ENCODE measurements at regions not wholly inside any gene's neighbourhood (a gene's known extent, or its start where the extent isn't known, plus 50 kb on each side); places are given as distances from the start of the nearest gene placed in this dataset.

DNA sequence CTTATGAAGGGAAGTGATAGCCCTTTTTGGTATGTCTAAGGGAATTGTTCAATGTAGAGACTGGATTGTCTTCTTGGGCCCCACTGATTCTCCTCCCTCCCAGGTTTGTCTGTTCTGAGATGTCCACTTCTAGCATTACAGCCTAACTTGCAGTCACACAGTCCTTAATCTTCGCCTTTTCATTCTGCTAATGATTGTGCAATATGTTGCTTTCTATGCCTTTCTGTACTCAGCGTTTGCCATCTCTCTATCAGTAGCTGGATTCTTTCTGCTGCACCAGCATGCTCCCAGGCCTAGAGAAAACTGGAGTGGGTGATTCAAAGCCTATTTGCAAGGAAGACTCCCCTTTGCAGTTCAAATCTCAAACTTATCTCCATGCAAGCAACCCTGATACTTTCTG lies 307.5 kb upstream of the DACH1 start:
- TF ChIP-seq, protein P1, sequence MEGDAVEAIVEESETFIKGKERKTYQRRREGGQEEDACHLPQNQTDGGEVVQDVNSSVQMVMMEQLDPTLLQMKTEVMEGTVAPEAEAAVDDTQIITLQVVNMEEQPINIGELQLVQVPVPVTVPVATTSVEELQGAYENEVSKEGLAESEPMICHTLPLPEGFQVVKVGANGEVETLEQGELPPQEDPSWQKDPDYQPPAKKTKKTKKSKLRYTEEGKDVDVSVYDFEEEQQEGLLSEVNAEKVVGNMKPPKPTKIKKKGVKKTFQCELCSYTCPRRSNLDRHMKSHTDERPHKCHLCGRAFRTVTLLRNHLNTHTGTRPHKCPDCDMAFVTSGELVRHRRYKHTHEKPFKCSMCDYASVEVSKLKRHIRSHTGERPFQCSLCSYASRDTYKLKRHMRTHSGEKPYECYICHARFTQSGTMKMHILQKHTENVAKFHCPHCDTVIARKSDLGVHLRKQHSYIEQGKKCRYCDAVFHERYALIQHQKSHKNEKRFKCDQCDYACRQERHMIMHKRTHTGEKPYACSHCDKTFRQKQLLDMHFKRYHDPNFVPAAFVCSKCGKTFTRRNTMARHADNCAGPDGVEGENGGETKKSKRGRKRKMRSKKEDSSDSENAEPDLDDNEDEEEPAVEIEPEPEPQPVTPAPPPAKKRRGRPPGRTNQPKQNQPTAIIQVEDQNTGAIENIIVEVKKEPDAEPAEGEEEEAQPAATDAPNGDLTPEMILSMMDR (IDR thresholded peaks at IDR 0.05): no peak
- no peak for TF ChIP-seq POLR2A (IDR thresholded peaks at IDR 0.05)

Measured in heart left ventricle (tissue), 13 donors.